Activated CD4-positive, alpha-beta T cell treated with anti-CD3 and anti-CD28 coated beads, Interleukin-2, amount 50 U/mL, for 48 hours (primary cell): ENCODE measurements at regions not wholly inside any gene's neighbourhood (a gene's known extent, or its start where the extent isn't known, plus 50 kb on each side); places are given as distances from the start of the nearest gene placed in this dataset.

Experiments
- DNase-seq, 2 experiments: peaks; one replicate each; pipeline ENCODE4 v3.0.0-alpha.2; 2020

DNA sequence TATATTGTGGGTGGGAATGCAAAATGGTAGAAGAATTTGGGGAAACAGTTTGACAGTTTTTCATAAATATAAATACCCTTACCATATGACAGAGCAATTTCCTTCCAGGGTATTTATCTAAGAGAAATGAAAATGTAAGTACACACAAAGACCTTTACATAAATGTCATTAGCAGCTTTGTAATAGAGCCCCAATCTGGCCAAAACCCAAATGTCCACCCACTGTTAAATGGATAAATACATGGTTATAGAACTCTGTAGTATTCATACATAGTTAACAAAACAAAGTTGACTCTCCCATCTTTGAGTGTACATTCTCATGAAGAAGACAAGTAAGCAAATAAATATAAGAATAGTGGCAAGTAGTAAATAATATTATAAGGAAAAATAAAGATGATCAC lies 514.8 kb upstream of the NOX3 start:
- no peak for DNase-seq

GRCh38 chr6:155968921-155969320 lies 513.3 kb upstream of the NOX3 start:
- no peak for DNase-seq

- DNase-seq = no peak
These were observed 511.7 kb upstream of the NOX3 start for GRCh38 chr6:155967322-155967721.

DNA sequence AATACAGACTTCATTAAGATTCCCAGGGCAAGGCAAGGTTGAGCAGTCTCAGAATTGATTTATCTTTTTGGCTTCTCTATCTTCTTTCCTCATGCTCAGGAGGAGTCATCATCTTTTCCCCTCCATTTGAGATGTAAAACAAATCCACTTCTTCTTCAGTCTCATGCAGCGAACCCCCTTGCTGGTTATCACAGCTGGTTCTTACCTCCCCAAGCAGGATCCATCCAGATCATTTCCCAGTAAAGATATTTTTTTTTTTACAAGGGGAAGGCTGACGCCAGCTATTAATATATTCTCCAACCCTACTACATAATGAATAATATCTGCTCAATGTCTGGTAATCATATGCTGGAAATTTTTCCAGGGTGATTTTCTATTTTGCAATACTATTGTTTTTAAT lies 508.9 kb upstream of the NOX3 start:
- no peak for DNase-seq

DNA sequence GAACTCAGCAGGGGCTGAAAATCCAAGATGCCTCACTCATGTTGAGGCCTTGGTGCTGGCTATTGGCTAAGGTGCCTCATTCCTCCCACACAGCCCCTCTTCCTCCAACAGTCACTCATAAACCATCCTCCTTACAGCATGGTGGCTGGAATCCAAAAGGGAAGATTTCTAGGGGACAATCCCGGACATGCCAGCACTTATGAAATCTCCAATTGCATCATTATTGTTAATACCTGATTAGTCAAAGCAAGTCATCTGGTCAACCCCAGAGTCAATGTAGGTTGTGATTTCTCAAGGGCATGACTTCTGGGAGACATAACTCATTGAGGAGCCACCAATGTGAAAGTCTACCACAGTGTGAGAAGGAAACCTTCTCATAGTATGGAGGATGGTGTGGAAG lies 506.6 kb upstream of the NOX3 start:
- no peak for DNase-seq

- DNase-seq = no peak
These were observed 504.4 kb upstream of the NOX3 start for GRCh38 chr6:155959898-155960495.

DNA sequence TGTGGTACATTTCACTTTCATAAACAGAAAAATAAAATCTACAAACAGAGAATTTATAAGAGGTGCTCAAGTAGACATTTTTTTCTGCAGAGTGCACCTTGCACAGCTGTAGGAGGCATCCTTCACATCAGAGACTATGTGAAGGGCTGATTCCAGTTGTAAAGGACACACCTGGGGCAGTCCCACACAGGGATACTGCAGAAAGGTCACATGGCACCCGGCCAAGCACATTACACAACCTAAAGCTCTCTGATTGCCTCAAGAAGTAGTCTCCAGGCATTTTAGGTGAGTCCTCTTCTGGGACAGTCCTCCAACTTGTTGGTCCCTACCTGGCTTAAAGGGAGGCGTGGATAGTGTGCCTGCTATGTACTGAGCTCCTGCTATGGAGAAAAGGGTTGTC lies 502.9 kb upstream of the NOX3 start:
- DNase-seq = no peak

DNA sequence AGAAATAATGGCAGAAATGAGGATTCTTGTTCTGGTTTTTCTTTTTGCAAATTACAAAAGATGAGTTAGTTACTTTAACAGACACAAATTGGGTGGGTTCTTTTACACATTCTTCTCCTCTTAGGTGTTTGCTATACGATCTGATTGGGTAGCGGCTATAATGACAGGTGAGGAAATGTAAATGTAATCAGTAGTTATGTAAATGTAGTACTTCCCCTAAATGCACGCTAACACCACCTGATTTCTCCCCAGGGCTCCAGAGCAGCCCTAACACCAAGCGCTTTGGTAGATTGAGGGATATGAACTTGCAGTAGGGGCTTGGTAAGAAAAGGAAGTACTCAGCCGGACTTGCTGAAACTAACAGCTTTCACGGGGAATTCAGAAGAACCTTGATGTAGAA lies 499.4 kb upstream of the NOX3 start:
- no peak for DNase-seq

DNA sequence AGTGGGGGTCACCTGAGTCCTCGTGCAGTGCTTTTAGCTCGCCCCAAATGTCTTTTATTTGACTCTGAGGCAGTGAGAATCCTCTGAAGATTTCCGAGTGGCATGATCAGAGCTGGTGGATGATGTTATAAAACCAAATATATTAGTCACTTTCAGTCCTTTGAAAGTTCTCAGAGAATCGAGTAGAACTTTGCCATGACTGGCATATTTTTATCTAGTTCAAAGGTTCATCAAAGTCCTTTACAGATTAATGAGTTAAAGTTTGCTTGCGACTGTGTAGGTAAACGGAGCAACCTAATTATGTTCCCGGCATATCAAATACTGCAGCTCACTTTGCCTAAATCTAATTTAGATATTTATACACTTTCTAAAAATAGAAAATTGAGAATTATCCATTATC lies 498.5 kb upstream of the NOX3 start:
- no peak for DNase-seq

GRCh38 chr6:155949256-155949655 lies 493.6 kb upstream of the NOX3 start:
- DNase-seq = no peak

DNA sequence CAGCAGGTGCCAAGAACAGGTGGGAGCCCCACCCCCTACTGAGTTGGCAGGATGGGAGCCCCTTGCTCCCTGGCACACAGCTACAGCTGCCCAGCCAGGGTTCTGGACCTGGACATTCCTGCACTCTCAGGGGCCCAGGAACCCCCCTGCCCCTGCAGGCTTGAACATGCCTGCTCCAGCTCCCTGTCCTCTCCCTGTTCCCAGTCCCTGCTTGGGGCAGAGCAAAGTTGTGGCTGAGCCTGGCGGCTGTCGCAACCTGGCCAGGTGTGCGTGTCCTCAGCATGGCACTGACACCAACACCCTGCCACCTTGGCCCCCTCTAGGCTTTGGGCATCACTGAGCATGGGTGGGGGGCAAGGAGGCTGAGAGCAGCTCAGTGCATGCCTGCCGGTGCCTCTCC lies 491.2 kb upstream of the NOX3 start:
- DNase-seq = no peak

DNA sequence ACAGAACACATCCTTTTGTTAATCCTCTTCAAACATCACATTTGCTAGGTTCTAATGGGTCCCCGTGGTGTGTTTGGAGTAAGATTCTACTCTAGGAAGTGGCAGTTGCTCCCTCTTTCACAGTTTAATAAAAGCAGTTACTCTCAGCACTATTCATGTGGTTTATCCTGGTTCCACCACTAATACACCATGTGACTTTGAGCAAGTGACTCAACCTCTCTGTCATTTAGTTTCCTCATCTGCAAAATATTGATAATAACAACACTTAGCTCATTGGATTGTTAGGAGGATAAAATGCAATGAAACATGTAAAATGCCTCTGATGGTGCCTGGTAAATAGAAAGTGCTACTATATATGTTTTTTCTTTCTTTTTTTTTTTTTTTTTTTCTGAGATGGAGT lies 488.0 kb upstream of the NOX3 start:
- no peak for DNase-seq

- DNase-seq = no peak
These were observed 483.6 kb upstream of the NOX3 start for GRCh38 chr6:155939253-155939652.

GRCh38 chr6:155936551-155936950 lies 480.9 kb upstream of the NOX3 start:
- no peak for DNase-seq

DNA sequence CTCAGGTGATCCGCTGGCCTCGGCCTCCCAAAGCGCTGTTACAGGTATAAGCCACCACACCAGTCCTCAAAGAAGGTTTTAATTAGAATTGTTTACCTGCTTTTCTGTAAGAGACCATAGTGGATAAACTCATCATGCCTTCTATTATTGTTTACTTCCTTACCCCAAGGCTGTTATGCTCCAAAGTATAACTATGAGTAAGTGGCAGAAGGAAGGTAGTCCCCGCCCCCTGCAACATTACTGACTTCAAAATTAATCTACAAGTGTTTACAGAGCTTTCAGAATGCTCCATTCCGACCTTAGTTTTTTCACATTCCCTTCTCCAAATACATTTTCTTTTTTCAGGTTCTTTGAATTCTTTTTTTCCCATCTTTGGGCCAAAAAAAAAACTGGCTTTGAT lies 480.5 kb upstream of the NOX3 start:
- no peak for DNase-seq

DNA sequence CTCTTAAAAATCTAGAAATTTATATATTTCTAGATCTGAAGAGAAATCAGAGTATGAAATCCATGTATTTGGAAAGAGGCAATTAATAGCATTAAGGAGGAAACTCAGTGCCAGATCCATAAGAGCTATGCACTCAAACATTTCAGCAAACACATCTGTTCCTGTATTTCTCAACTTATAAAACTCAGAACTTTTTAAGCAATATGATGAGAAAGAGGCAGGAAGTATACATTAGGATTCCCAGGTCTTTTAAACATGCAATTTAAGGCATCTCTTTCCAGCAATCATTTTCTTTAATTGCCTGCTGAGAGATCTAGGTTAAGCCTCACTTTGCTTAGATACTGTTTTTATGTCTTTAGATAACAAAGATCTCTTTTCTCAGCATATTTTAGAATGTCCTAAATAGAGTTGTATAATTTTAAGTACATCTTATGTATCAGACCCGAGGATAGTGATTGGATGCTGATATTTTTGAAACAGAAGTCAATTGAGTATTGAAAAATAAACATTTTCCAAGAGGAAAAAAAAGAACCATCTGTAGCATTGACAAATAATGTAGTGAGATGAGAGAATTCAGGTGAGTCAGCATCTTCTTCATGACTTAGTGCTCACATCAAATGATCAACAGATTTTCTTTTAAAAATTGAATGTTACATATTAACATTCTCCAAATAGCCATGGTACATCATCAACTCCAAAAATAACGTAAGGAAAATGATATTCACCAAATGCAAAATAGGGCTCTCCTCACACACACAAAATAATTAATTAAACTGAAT lies 461.4 kb upstream of the NOX3 start:
- DNase-seq = no peak

- no peak for DNase-seq
These were observed 460.0 kb upstream of the NOX3 start for GRCh38 chr6:155915651-155916050.

DNA sequence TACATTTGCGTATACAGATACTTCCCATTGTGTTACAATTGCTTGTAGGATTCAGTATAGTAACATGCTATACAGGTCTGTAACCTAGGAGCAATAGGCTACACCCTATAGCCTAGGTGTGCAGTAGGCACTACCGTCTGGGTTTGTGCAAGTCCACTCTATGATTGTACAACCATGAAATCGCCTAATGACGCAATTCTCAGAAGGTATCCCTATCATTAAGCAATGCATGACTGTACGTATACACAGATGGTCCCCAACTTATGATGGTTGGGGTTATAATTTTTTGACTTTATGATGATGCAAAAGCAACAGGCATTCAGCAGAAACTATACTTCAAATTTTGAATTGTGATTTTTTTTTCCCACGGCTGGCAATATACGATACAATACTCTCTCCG lies 458.2 kb upstream of the NOX3 start:
- no peak for DNase-seq

DNA sequence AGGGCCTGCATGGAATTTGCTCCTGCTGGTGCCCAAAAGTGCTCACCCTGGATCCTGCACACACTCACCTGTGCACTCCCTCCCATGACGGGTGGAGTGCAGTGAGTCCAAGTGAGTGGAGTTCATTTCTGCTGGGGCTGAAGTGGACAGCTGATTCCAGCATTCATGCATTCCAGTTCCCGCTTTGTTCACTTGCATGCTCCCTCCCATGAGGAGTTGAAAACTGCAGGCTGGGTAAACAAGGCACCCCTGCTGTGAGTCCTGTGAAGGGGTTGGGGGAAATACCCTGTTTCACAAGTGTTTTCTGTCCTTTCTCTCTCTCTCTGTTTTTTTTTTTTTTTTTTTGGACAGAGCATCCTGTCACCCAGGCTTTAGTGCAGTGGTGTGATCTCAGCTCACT lies 454.1 kb upstream of the NOX3 start:
- no peak for DNase-seq

GRCh38 chr6:155895641-155896040 lies 440.0 kb upstream of the NOX3 start:
- no peak for DNase-seq

- no peak for DNase-seq
These were observed 439.1 kb upstream of the NOX3 start for GRCh38 chr6:155894758-155895157.

DNA sequence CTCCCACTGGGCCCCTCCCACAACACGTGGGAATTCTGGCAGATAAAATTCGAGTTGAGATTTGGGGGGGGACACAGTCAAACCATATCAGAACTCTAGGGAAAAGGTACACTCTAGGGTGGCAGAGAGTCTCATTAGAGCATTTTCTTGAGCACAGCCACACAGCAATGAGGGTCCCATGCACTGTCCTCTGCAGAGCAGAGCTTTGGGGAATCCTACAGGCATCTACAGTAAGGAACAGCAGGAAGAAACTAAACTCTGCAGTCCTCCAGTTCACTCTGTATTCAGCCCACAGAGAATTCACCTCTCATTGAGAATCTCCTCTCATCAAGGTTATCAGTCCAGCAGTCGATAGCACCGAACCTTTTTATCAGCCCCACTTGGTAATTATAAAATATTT lies 438.6 kb upstream of the NOX3 start:
- DNase-seq = no peak

DNA sequence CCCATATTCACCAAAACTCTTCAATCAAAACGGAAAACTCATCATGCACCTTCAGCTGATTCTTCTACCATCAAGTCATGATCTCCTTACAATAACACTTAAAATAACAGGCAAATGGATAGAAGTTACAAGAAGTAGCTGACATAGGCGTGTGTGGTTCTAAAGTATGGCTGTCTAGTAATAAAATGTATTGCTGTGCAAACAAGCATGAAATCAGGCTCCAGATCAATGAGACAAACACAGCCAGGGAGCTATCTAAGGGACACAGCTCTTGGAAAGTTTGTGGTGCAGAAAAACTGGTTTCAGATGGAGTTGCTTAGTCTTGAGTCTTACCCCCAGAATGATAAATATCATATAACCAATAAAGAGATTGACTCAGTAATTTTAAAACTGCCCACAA lies 434.8 kb upstream of the NOX3 start:
- DNase-seq = no peak

DNA sequence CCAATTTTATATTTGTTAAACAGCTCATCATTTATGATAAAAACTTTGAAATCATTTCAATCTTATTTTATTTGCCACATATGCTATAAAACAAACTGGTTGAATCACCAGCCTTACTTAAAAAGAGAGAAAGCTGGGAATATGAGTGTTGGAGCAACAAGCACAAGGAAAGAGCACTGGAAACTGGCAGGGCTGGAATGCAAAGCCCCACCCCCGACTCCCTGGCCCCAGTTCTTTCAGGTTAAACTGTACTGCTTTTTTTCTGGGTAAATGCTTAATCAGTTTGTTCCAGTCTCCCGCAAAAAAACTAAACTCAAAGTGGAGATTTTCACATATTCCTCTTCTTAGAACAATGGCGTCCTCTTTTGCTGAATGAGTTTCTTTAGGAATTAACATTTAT lies 433.8 kb upstream of the NOX3 start:
- no peak for DNase-seq

DNA sequence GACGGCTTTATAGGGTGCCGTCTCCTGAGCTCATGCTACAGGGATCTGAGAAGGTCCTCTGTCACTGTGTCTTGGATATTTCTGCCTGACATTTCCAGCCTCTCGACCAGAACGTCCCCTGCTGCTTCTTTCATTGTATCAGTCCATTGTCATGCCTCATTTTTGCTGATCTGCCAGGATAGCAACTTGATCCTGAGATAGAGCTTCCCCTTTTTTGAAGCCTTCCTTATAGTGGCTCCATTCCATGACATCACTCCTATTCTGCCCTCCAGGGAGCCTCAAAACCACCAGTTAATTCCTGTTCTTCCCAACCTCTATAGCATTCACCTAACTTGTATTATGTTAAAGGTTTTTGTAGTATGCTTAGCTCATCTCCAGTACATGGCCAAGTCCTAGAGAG lies 431.8 kb upstream of the NOX3 start:
- no peak for DNase-seq
